IPS-15b (cell line): ENCODE measurements at regions not wholly inside any gene's neighbourhood (a gene's known extent, or its start where the extent isn't known, plus 50 kb on each side); places are given as distances from the start of the nearest gene placed in this dataset.

Experiments used
- H3K27me3 ChIP-seq: one replicate; pipeline ENCODE4 v1.6.1; 2013; ENCODE audit warnings: low read length; ENCODE audit not compliant: control insufficient read depth, insufficient read depth
- H3K36me3 ChIP-seq: one replicate; pipeline ENCODE4 v1.6.1; 2013; ENCODE audit warnings: low read length; ENCODE audit not compliant: control insufficient read depth, insufficient read depth
- H3K4me1 ChIP-seq: one replicate; pipeline ENCODE4 v1.6.1; 2013; ENCODE audit warnings: mild to moderate bottlenecking, low read length; ENCODE audit not compliant: control insufficient read depth, insufficient read depth
- H3K4me3 ChIP-seq: one replicate; pipeline ENCODE4 v1.5.1; 2013; ENCODE audit warnings: low read depth, low read length
- H3K9ac ChIP-seq: one replicate; pipeline ENCODE4 v1.6.1; 2013; ENCODE audit warnings: low read depth, mild to moderate bottlenecking, low read length
- H3K9me3 ChIP-seq: one replicate; pipeline ENCODE4 v1.6.1; 2013; ENCODE audit warnings: mild to moderate bottlenecking, low read length; ENCODE audit not compliant: control insufficient read depth, insufficient read depth

GRCh38 chr16:65947951-65948350 lies 418.5 kb upstream of the CDH5 start:
- no peaks in the 10 kb centered on the region for H3K36me3 ChIP-seq
- no peaks in the 10 kb centered on the region for H3K27me3 ChIP-seq
- no peaks in the 10 kb centered on the region for H3K9me3 ChIP-seq
- H3K4me1 ChIP-seq, result no peaks in the 10 kb centered on the region
- no peak overlapping the region for H3K9ac ChIP-seq
- no peak overlapping the region for H3K4me3 ChIP-seq

GRCh38 chr16:65945493-65945892 lies 421.0 kb upstream of the CDH5 start:
- no peaks in the 10 kb centered on the region for H3K4me1 ChIP-seq
- H3K4me3 ChIP-seq, result no peak overlapping the region
- H3K27me3 ChIP-seq, result no peaks in the 10 kb centered on the region
- H3K9me3 ChIP-seq, result no peaks in the 10 kb centered on the region
- no peaks in the 10 kb centered on the region for H3K36me3 ChIP-seq
- H3K9ac ChIP-seq, result no peak overlapping the region

- Histone ChIP-seq H3K4me3 (no peak overlapping the region), H3K4me1 (no peaks in the 10 kb centered on the region), H3K27me3 (no peaks in the 10 kb centered on the region), H3K9me3 (no peaks in the 10 kb centered on the region), H3K36me3 (no peaks in the 10 kb centered on the region), H3K9ac (no peak overlapping the region)
These were observed 422.1 kb upstream of the CDH5 start for GRCh38 chr16:65944361-65944760.

- Histone ChIP-seq H3K9ac (no peak overlapping the region), H3K36me3 (no peaks in the 10 kb centered on the region)
These were observed 425.8 kb upstream of the CDH5 start for GRCh38 chr16:65940711-65941110.

GRCh38 chr16:65938083-65938482 lies 428.4 kb upstream of the CDH5 start:
- Histone ChIP-seq H3K27me3 (no peaks in the 10 kb centered on the region), H3K4me1 (no peaks in the 10 kb centered on the region), H3K9me3 (no peaks in the 10 kb centered on the region), H3K4me3 (no peak overlapping the region), H3K9ac (no peak overlapping the region), H3K36me3 (no peaks in the 10 kb centered on the region)

More at GRCh38 chr16:65940711-65941110, 425.8 kb upstream of the CDH5 start:
- Histone ChIP-seq H3K4me3 (no peak overlapping the region), H3K4me1 (no peaks in the 10 kb centered on the region), H3K9me3 (no peaks in the 10 kb centered on the region), H3K27me3 (no peaks in the 10 kb centered on the region)

GRCh38 chr16:65937455-65937854 lies 429.0 kb upstream of the CDH5 start:
- H3K27me3 ChIP-seq, result no peaks in the 10 kb centered on the region
- no peaks in the 10 kb centered on the region for H3K36me3 ChIP-seq
- H3K9me3 ChIP-seq, result no peaks in the 10 kb centered on the region
- no peak overlapping the region for H3K4me3 ChIP-seq
- H3K9ac ChIP-seq, result no peak overlapping the region
- no peaks in the 10 kb centered on the region for H3K4me1 ChIP-seq

- Histone ChIP-seq H3K9ac (no peak overlapping the region), H3K9me3 (no peaks in the 10 kb centered on the region), H3K4me1 (no peaks in the 10 kb centered on the region), H3K4me3 (no peak overlapping the region), H3K27me3 (no peaks in the 10 kb centered on the region), H3K36me3 (no peaks in the 10 kb centered on the region)
These were observed 430.4 kb upstream of the CDH5 start for GRCh38 chr16:65936096-65936495.

- Histone ChIP-seq H3K9me3 (no peaks in the 10 kb centered on the region), H3K36me3 (no peaks in the 10 kb centered on the region), H3K27me3 (no peaks in the 10 kb centered on the region), H3K4me1 (no peaks in the 10 kb centered on the region), H3K9ac (no peak overlapping the region), H3K4me3 (no peak overlapping the region)
These were observed 432.0 kb upstream of the CDH5 start for GRCh38 chr16:65934443-65934842.

- H3K4me3 ChIP-seq, result no peak overlapping the region
- no peaks in the 10 kb centered on the region for H3K27me3 ChIP-seq
- no peaks in the 10 kb centered on the region for H3K9me3 ChIP-seq
- H3K4me1 ChIP-seq, result no peaks in the 10 kb centered on the region
- H3K36me3 ChIP-seq, result no peaks in the 10 kb centered on the region
- H3K9ac ChIP-seq, result no peak overlapping the region
These were observed 432.8 kb upstream of the CDH5 start for GRCh38 chr16:65933703-65934102.

- Histone ChIP-seq H3K36me3 (no peaks in the 10 kb centered on the region), H3K4me1 (no peaks in the 10 kb centered on the region), H3K27me3 (no peaks in the 10 kb centered on the region), H3K4me3 (no peak overlapping the region), H3K9ac (no peak overlapping the region), H3K9me3 (no peaks in the 10 kb centered on the region)
These were observed 434.0 kb upstream of the CDH5 start for GRCh38 chr16:65932350-65933072.

GRCh38 chr16:65922923-65923322 lies 443.6 kb upstream of the CDH5 start:
- H3K4me1 ChIP-seq, result no peaks in the 10 kb centered on the region
- H3K4me3 ChIP-seq, result no peak overlapping the region
- no peaks in the 10 kb centered on the region for H3K27me3 ChIP-seq
- no peaks in the 10 kb centered on the region for H3K36me3 ChIP-seq
- no peak overlapping the region for H3K9ac ChIP-seq
- H3K9me3 ChIP-seq, result no peaks in the 10 kb centered on the region

GRCh38 chr16:65919986-65920376 lies 446.5 kb upstream of the CDH5 start:
- H3K4me1 ChIP-seq, result peaks cover 3% of the 10 kb centered on the region
- no peaks in the 10 kb centered on the region for H3K9me3 ChIP-seq
- no peaks in the 10 kb centered on the region for H3K36me3 ChIP-seq
- no peak overlapping the region for H3K4me3 ChIP-seq
- no peak overlapping the region for H3K9ac ChIP-seq
- H3K27me3 ChIP-seq, result no peaks in the 10 kb centered on the region
